ENCODE measurements at regions not wholly inside any gene's neighbourhood (a gene's known extent, or its start where the extent isn't known, plus 50 kb on each side); places are given as distances from the start of the nearest gene placed in this dataset.

- DNase-seq (ENCODE audit: low read depth, low spot score) (no peak), FAIRE-seq (no peak)
- dilution Hi-C loops (cut with MboI; ENCODE audit: extremely low pct_ligation_motif_present, low sequenced_read_pairs) = no loop called here
- no peaks in the 10 kb centered on the region for H3K4me1 ChIP-seq (ENCODE audit: control insufficient read depth, extremely low read depth, insufficient read depth, low read length)
- no peaks in the 10 kb centered on the region for H3K9me1 ChIP-seq (ENCODE audit: control insufficient read depth, extremely low read depth, insufficient read depth, low read length)
- no peaks in the 10 kb centered on the region for H3K79me2 ChIP-seq (ENCODE audit: control insufficient read depth, insufficient read depth, low read length)
- H3K27me3 ChIP-seq (ENCODE audit: control insufficient read depth, extremely low read depth, insufficient read depth, low read length) = no peaks in the 10 kb centered on the region
- no peak overlapping the region for H3K27ac ChIP-seq (ENCODE audit: control insufficient read depth, insufficient read depth, low read length)
- no peaks in the 10 kb centered on the region for H3K36me3 ChIP-seq (ENCODE audit: control insufficient read depth in 2 of 2, extremely low read depth in 1 of 2, insufficient read depth in 2 of 2, low read length in 2 of 2)
- TF ChIP-seq, protein P1, sequence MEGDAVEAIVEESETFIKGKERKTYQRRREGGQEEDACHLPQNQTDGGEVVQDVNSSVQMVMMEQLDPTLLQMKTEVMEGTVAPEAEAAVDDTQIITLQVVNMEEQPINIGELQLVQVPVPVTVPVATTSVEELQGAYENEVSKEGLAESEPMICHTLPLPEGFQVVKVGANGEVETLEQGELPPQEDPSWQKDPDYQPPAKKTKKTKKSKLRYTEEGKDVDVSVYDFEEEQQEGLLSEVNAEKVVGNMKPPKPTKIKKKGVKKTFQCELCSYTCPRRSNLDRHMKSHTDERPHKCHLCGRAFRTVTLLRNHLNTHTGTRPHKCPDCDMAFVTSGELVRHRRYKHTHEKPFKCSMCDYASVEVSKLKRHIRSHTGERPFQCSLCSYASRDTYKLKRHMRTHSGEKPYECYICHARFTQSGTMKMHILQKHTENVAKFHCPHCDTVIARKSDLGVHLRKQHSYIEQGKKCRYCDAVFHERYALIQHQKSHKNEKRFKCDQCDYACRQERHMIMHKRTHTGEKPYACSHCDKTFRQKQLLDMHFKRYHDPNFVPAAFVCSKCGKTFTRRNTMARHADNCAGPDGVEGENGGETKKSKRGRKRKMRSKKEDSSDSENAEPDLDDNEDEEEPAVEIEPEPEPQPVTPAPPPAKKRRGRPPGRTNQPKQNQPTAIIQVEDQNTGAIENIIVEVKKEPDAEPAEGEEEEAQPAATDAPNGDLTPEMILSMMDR (optimal IDR thresholded peaks at IDR 0.05 in 1 of 3, IDR thresholded peaks at IDR 0.05 in 1 of 3, conservative IDR thresholded peaks at IDR 0.05 in 1 of 3; ENCODE audit: extremely low read depth in 1 of 3, insufficient read depth in 2 of 3, low read length in 3 of 3) = no peak
- no peak for TF ChIP-seq EZH2 (IDR thresholded peaks at IDR 0.05; ENCODE audit: low read length)
- no peaks in the 10 kb centered on the region for H4K20me1 ChIP-seq (ENCODE audit: control insufficient read depth, extremely low read depth, insufficient read depth, low read length)
- H3K4me2 ChIP-seq (ENCODE audit: control insufficient read depth, extremely low read depth, insufficient read depth, low read depth, low read length) = no peak overlapping the region
- H3K9ac ChIP-seq (ENCODE audit: control insufficient read depth, extremely low read depth, insufficient read depth, low read length) = no peak overlapping the region
- H2AFZ ChIP-seq (ENCODE audit: control insufficient read depth, low read length) = no peak overlapping the region
- H3K4me3 ChIP-seq (ENCODE audit: control insufficient read depth in 2 of 3, extremely low read depth in 1 of 3, insufficient read depth in 2 of 3, low read depth in 1 of 3, low read length in 3 of 3) = no peak overlapping the region
- no peaks in the 10 kb centered on the region for H3K9me3 ChIP-seq (ENCODE audit: control insufficient read depth, low read depth, low read length)
These were observed 246.2 kb downstream of the QDPR start for GRCh38 chr4:17265653-17266052.

DNA sequence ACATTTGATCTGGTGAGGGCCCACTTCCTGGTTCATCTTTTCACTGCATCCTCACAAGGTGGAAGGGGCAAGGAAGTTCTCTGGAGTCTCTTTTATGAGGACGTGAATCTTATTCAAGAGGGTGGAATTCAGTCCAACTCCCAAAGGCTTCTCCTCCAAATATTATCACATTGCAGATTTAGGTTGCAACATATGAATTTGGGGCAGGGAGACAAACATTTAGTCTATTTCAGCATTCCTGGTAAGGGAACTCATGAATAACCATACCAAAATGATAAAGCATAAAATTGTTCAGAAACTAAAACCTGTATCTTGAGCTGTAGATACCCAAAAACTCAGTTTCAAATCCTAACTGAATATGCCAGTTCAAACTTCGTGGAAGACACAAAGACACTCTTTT is 246.8 kb downstream of the QDPR start:
- FAIRE-seq = no peak
- no peaks in the 10 kb centered on the region for H3K9me1 ChIP-seq (ENCODE audit: control insufficient read depth, extremely low read depth, insufficient read depth, low read length)
- no peaks in the 10 kb centered on the region for H3K79me2 ChIP-seq (ENCODE audit: control insufficient read depth, insufficient read depth, low read length)
- no peak for DNase-seq (ENCODE audit: low read depth, low spot score)
- H3K27ac ChIP-seq (ENCODE audit: control insufficient read depth, insufficient read depth, low read length) = no peak overlapping the region
- dilution Hi-C loops (cut with MboI; ENCODE audit: extremely low pct_ligation_motif_present, low sequenced_read_pairs) = no loop called here
- no peaks in the 10 kb centered on the region for H3K27me3 ChIP-seq (ENCODE audit: control insufficient read depth, extremely low read depth, insufficient read depth, low read length)
- H3K4me2 ChIP-seq (ENCODE audit: control insufficient read depth, extremely low read depth, insufficient read depth, low read depth, low read length) = no peak overlapping the region
- H3K4me3 ChIP-seq (ENCODE audit: control insufficient read depth in 2 of 3, extremely low read depth in 1 of 3, insufficient read depth in 2 of 3, low read depth in 1 of 3, low read length in 3 of 3) = no peak overlapping the region
- no peaks in the 10 kb centered on the region for H3K36me3 ChIP-seq (ENCODE audit: control insufficient read depth in 2 of 2, extremely low read depth in 1 of 2, insufficient read depth in 2 of 2, low read length in 2 of 2)
- no peak for TF ChIP-seq EZH2 (IDR thresholded peaks at IDR 0.05; ENCODE audit: low read length)
- TF ChIP-seq, protein P1 (optimal IDR thresholded peaks at IDR 0.05 in 1 of 3, IDR thresholded peaks at IDR 0.05 in 1 of 3, conservative IDR thresholded peaks at IDR 0.05 in 1 of 3; ENCODE audit: extremely low read depth in 1 of 3, insufficient read depth in 2 of 3, low read length in 3 of 3) = no peak
- no peaks in the 10 kb centered on the region for H3K9me3 ChIP-seq (ENCODE audit: control insufficient read depth, low read depth, low read length)
- no peaks in the 10 kb centered on the region for H3K4me1 ChIP-seq (ENCODE audit: control insufficient read depth, extremely low read depth, insufficient read depth, low read length)
- H3K9ac ChIP-seq (ENCODE audit: control insufficient read depth, extremely low read depth, insufficient read depth, low read length) = no peak overlapping the region
- no peaks in the 10 kb centered on the region for H4K20me1 ChIP-seq (ENCODE audit: control insufficient read depth, extremely low read depth, insufficient read depth, low read length)
- H2AFZ ChIP-seq (ENCODE audit: control insufficient read depth, low read length) = no peak overlapping the region

Measured in keratinocyte (primary cell).